ENCODE measurements at regions not wholly inside any gene's neighbourhood (a gene's known extent, or its start where the extent isn't known, plus 50 kb on each side); places are given as distances from the start of the nearest gene placed in this dataset.
"Not testable (repeated sequence)": the region's sequence is repeated elsewhere in the genome, so short reads cannot be mapped to it uniquely, and the experiment has no call there.

DNA sequence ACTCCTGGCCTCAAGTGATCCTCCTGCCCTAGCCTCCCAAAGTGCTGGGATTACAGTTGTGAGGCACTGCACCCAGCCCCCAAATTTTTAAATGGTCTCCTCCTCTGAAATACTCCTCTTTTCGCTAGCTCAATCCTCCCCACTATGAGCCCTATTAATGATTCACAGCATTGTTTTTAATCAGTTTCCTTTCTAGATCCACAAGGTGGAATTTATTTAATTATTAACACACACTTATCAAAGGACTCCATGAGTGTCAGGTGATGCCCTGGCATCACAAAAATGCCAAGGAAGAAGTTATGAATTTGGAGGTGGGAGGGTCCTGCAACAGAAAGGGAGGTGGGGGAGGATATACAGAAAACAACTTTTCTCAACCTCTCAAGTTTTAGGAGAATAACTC is 806.5 kb downstream of the PRELID2 start:
- no peak for DNase-seq (ENCODE audit: low read depth in 4 of 4, low spot score in 2 of 4)

DNA sequence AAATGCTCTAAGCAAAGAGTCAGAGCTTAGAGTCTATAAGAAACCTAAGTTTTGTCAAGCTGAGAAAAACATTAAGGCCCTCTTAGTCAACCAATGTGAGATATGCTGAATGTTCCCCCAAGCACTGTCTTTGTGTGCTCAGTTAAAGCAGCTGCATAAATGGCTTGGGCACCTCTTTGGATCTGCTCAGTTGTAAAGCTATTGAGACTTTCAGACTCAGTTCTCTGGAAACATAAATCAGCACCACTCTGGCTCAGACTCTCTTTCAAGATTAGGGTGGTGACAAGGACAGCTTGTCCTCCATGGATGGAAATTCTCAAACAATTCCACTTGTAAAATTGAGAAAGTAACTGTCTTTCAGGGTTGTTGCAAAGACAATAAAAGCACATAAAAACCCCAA is 807.9 kb downstream of the PRELID2 start:
- DNase-seq (ENCODE audit: low read depth in 4 of 4, low spot score in 2 of 4) = no peak

DNA sequence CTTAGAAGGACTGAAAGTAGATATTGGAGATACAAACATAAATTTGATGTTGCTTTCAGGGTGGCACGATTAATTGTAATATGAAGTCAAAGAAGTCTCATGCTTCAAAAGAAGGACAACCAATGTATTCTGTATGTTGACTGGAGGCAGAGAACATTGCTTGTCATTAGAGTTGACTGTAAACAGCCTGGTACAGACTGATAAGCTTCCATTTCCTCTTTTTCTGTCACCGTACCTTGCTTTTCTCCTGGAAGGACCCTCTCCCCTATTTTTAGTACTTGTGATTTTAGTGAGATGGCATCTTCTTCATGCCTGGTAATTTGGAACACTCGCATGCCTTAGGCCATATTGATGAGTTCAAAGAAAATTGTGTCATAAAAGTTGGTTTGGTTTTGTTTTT is 809.4 kb downstream of the PRELID2 start:
- DNase-seq (ENCODE audit: low read depth in 4 of 4, low spot score in 2 of 4) = no peak

DNA sequence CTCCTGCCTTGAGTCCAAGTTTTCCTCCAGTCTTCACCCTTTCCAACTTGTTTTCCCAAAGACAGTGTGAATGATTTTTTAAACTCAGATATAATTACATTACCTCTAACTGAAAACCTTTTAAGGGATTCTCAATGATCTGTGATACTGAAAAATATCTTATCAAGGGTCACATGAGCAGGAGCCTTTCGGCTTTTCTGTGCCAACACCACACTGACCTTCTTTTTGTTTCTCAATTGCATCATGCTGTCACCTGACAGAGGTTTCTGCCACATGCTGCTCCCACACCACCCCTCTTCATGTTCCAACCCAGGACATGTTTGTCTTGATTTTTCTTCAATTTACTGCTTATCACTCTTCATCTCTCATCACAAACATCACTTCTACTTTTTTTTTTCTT is 820.0 kb downstream of the PRELID2 start:
- DNase-seq (ENCODE audit: low read depth in 4 of 4, low spot score in 2 of 4) = no peak

DNA sequence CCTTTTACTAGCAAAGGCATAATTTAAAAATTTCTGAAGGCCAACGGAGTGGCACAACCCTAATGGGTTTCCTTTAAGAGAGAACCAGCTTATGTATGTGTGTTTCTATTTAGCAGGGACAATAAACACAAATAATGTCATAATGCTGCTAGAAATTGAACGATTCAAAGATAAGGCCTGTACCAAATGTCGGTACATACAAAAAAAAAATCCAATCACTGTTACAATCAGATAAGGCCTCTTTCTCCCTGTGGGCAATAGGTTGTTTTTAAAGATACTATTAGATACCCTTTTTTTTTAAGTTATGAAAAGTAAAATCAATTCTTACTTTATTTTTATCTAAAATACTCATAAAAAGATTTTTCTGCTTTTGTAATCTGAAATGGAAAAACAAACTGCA is 821.0 kb downstream of the PRELID2 start:
- no peak for DNase-seq (ENCODE audit: low read depth in 4 of 4, low spot score in 2 of 4)

DNA sequence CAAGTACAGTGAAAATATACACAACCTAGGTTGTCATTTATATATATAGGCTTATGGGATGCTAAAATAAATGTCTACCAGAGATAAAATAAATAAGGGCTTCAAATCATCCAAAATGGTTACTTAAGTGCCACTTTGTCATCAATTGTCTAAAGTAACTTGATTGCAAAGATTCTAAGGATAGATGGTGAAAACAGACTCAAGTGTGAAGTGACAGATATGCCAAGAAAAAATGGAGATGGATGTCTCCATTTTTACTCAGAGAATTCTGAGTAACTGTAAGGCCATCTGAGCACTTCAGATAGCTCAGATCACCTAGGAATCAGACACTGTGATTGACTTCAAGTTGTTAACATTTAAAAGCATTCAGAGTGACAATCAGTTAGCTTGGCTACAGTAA is 824.3 kb downstream of the PRELID2 start:
- DNase-seq (ENCODE audit: low read depth in 4 of 4, low spot score in 2 of 4) = no peak

DNA sequence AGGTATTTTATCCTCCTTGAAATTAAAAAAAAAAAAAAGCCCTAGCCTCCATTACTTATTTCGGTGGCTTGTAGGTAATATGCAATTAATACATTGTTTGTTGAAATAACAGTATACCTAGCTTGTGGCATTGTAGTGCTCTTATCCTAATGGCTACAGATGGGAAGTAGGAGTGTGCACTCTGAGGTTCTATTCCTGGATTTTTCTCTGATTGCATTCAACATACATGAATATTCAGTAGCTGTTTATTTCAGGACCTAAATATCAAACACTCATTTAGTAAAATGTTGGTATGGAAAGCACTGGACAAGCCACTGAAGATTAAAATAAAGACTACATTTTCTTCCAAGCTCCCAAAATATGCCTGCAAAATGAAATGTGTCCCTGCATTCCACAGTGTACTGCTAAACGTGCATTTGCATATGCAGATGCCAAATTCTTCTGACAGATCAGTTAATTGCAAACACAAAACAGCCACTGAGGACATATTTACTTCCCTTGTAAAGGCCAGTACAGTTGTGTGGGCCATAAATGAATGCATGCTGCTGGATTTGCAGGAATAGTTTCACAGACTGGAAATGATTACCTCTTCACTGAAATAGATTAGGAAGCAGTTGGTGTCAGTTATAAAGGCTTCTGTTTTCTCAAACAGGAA is 826.1 kb downstream of the PRELID2 start:
- DNase-seq (ENCODE audit: low read depth in 4 of 4, low spot score in 2 of 4) = no peak

DNA sequence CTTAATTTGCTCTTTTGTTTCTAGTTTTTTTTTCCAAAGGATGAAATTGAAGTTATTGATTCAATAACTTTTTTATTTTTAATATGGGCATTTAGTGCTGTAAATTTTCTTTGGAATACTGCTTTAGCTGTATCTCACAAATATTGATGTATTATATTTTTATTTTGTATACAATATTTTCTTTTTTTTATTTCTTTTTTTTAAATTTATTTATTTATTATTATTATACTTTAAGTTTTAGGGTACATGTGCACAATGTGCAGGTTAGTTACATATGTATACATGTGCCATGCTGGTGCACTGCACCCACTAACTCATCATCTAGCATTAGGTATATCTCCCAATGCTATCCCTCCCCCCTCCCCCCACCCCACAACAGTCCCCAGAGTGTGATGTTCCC is 823.7 kb downstream of the KCTD16 start:
- not testable (repeated sequence) for DNase-seq (ENCODE audit: low read depth in 4 of 4, low spot score in 2 of 4)

DNA sequence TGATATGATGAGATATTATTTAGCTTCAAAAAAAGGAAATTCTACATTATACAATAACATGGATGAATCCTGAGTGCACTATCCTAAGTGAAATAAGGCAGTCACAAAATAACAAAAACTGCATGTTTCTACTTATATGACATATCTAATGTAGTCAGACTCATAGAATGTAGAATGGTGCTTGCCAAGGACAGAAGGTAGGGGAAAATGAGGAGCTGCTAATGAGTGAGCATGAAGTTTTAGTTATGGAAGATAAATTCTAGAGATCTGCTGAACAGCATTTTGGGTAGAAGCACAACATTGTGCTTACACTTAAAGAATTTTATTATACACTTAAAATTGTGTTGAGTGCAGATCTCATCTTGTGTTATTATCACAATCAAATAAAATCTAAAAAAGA is 812.4 kb downstream of the KCTD16 start:
- no peak for DNase-seq (ENCODE audit: low read depth in 4 of 4, low spot score in 2 of 4)

DNA sequence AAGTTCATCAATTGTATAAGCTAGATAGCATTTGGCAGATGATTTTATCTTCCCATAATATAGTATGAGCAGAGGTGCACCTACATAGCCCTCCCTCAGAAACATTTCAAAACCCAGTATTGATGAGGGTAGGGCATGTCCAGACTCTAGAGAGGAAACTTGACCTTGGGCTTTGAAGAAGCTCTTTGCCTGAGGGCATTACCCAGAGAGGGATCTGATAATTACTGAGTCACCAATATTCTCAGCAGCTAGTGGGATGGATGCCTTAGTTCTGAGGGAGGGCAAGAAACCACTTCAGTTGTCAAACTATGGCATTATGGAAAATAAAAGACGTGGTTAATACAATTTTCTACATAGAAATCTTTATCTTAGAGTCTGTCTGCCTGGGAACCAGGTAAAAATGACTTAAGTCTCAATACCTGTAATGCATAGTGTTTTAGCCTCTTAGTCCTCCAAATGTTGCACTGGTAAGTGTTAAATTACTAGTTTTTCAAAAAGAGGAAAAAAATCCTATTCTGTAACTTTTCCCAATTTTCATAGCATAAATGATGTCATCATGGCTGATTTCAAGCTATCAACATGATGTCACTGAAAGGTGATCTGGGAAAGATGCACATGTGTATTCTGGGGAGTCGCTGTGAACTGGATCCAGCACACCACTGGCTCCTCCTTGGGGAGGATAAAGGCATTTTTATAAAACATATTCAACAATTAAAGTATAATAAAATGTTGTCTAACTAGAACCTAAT is 809.0 kb downstream of the KCTD16 start:
- DNase-seq (ENCODE audit: low read depth in 4 of 4, low spot score in 2 of 4) = no peak

DNA sequence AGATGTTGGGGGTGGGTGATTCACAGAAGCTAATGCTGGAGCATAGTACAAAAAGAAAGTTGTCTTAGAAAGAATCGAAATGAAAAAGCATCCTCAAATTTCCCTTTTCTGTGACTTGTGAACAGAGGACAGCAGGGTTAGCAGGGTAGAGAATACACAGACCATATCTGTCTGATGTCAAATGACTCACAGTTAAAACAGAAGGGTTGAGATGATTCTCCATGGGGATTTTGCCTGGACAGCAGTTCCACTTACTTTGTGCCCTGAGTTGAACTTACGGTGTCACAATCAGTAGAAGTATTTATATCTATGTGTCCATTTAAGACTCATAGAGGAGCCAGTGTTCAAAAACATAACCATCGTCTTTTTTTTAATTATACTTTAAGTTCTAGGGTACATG is 801.6 kb downstream of the KCTD16 start:
- DNase-seq (ENCODE audit: low read depth in 4 of 4, low spot score in 2 of 4) = no peak

DNA sequence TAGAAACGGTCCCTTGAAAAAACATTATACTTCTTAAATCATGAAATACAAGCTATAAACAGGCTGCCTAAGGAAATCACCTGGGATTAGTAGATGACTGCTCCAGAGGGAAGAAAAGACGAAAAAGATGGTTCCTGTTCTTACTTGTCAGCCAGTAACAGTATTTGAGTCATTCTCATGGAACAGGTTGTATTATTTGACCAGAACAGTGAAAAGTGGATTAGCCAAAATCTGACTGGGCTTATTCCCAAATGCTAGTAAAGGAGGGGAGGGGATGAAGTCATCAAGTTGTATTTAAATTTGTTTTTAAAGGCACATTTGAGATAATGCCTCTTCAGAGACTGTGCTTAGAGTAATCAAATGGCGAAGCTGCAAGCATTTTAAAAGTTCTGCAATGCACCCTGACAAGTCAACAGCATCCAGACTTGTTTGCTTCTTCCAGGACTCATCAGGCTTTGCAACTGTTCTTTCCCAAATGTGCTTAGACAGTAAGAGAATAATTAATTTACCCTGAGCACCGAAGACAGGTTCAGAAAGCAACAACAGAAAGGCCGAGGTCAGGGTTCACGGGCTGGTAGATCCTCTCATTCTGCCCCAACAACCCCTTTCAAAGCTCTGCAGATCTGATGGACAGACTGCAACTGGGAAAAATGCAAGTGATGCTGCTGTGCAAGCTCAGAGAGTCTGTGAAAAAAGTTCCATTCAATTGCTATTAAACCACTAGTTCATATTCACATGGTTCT is 800.6 kb downstream of the KCTD16 start:
- no peak for DNase-seq (ENCODE audit: low read depth in 4 of 4, low spot score in 2 of 4)

DNA sequence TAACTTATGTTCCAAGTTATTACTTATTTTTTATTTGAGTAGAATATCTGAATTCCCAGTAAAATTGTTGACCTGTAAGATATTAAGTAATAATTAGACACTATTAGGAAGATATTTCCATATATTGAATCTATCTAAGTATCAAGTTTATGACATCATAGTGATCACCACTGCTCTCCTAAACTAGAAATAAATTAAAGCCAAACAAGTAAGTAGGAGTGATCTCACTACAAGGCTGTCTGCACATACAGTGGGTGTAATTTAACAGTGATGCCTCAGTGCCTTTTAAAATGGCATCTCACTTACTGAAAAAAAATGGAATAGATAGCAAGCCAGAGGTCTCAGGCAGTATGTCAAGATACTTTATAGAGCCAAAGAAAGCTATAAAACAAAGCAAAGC is 789.6 kb downstream of the KCTD16 start:
- DNase-seq (ENCODE audit: low read depth in 4 of 4, low spot score in 2 of 4) = no peak

DNA sequence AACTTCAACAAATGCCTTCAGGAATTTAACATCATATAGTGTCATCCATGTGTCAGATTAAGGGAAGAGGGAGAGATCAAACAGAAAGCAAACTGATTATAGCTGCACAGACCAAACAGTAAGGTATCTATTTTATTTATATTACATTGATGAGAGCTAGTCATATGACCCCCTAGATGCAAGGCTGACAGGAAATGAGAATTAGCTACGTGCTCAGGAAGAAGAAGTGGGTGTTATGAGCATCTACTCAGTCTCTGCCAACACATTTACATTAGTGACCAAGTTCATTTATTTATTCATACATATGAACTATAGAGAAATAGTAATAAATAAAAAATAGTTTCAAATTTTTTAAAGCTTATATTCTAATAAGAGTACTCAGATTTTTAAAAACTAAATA is 787.3 kb downstream of the KCTD16 start:
- DNase-seq (ENCODE audit: low read depth in 4 of 4, low spot score in 2 of 4) = no peak

DNA sequence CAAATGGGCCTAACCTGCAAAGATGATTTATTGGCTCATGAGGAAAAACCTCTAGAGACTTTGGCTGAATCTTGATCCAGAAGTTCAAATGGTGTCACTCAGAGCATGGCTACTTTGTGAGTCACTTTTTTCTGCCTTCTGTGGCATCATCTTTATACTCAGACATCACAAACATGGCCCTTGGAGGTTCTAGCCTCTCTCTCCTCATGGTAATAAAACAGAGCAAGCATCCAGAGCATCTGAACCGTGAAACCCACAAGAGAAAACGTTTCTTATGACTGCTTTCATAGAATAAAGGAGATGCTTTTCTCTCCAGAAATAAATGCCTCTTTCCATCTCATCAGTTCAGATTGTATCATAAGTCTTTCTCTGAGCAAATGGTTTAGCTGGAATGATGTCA is 780.3 kb downstream of the KCTD16 start:
- DNase-seq (ENCODE audit: low read depth in 4 of 4, low spot score in 2 of 4) = no peak

DNA sequence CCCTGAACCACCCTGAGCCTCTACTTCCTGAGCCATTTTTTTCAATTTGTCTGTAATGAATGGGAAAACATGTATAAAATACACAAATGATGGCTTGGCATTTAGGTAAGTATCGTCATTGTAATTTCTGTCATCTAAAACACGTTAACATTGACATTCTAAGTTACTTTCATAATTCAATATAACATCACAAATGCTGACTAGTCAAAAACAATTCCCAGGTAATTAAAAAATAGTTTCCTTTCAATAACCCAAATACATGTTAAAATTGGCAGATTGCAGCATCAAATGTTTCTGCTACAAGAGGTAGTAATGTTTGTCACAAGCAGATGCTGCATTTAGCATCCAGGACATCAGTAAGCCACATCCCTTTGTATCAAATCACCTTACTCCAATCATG is 776.4 kb downstream of the KCTD16 start:
- no peak for DNase-seq (ENCODE audit: low read depth in 4 of 4, low spot score in 2 of 4)

DNA sequence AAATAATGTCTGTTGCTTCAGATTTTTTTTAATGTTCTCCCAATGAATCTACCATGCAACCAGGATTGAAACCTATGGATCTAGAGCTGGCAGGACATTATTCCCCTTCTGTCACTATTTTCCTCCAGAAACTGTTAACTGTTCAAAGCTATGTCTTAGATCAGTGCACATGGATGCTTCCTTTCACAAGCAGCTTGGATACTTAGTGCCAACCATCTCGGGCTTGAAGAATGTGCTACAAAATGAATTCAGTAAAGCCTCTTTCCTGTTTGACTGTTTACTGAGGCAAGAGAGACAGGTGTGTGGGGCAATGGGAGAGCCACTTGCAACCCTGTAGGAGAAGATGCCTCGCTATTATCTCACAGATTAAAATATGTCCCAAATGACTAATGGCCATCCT is 774.8 kb downstream of the KCTD16 start:
- no peak for DNase-seq (ENCODE audit: low read depth in 4 of 4, low spot score in 2 of 4)

DNA sequence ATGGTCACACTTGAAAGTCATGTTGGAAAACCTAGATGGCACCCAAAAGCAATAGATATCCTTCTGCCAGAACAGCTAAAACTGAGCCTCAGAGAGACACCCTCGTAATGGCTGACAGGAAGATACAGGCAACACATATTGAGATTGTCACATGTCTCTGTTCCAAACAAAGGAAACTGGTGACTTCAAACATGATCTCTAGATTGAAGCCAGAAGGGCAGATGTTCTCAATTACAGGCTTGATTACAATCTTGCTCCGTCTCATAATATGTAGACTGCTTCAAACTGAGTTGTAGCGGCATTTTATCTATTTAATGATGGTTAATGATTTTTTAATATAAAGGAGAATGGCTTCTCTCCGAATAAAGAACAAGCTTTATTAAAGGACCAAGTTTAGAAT is 774.3 kb downstream of the KCTD16 start:
- no peak for DNase-seq (ENCODE audit: low read depth in 4 of 4, low spot score in 2 of 4)

DNA sequence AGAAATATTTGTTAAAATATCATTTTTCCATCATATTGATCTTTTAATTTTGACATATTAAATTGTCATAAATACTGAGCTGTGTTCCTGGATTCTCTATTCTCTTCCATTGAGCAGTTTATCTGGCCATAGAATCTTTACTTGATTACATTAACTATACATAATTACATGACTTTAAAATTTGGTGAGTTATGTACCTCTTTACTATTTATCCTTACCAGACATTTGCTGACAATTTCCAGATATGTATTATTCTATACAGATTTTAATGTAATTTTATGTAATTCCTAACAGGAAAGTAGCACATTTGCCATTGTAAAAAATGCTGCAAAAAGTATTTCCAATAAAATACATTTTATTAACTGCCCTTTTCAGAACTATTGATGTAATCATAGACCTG is 770.3 kb downstream of the KCTD16 start:
- no peak for DNase-seq (ENCODE audit: low read depth in 4 of 4, low spot score in 2 of 4)

DNA sequence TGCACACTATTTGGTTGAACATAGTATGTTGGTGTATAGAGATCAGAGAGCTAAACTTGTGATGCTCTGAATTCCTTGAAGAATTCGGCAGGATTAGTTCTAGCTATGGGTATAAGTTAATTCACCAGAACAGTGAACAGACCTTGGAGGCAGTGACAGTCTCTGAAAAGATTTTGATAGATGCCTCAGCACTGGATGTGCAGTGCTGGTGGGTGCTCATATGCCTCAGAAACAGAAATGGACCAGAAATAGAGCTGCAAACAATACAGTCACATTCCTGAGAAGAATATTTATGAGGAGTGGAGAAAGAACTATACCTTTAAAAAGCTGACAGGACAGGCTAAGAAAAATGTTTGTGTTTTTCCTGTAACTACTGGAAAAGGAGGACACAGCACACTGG is 747.7 kb downstream of the KCTD16 start:
- DNase-seq (ENCODE audit: low read depth in 4 of 4, low spot score in 2 of 4) = no peak

DNA sequence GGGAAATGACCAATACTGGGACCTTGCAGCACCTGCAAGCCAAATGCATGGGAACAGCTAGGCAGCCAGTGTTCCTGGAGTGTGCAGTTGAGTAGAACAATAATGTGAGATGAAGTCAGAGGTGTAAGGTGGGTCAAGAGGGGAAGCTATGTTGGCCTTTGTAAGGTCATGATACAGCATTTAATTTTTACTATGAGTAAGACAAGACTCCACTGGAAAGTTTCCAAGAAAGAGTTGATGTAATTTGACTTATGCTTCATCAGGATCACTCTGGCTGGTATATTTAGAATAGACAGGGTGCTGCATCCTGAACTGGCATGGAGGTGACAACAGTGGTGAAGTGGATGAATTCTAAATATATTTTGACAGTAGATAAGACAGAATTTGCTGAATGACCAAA is 744.8 kb downstream of the KCTD16 start:
- DNase-seq (ENCODE audit: low read depth in 4 of 4, low spot score in 2 of 4) = no peak

DNA sequence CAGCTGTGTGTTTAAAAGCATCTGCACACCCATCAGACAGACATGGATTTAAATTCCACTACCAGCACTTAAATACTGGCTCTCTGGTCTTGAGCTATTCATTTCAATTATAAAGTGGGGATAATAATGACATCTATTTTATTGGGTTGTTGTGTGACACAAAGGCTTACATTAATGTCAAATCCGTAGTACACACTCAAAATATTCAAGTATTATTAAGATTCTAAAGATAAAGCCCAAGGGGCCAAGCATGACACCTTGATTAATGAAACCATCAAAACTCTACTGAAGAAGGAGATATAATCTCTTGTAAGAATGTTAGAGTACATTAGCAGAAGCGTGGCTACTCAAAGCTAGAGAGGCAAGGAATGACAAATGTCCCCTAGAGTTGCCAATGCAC is 743.0 kb downstream of the KCTD16 start:
- DNase-seq (ENCODE audit: low read depth in 4 of 4, low spot score in 2 of 4) = no peak
